ENCODE measurements at regions not wholly inside any gene's neighbourhood (a gene's known extent, or its start where the extent isn't known, plus 50 kb on each side); places are given as distances from the start of the nearest gene placed in this dataset.

DNA sequence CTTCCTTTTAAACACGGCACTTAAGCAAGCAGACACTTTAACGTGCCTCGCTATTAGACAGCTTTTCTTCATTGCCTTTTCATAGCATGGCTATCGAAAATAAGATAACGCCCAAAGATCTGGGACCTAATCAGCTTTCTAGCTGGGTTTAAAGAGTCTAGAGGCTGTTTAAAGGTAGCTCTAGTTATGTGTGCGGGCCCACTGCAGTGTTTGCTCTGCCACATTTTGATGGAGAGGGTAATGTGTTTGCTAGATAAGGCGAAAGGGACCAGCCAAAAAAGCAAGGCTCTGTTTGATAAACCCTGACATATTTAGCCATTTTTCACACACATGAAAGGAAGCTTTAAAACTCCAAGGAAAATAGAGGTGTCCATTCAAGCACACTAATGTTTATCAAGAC is 91.6 kb downstream of the NR2F2 start:
- no peak overlapping the region for H3K4me3 ChIP-seq (ENCODE audit: low read length)
- TF ChIP-seq ZNF274 (IDR thresholded peaks at IDR 0.05; ENCODE audit: low read depth, low read length), result no peak

DNA sequence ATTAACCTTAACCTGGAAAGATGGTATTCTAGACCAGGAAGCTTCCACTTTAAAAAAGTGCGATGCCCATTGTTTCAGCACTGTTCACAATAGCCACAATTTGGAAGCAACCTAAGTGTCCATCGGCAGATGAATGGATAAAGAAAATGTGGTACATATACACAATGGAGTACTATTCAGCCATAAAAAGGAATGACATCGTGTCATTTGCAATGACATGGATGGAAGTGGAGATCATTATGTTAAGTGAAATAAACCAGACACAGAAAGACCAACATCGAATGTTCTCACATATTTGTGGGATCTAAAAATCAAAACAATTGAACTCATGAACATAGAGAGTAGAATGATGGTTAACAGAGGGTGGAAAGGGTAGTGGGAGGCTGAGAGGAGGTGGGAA is 94.2 kb downstream of the NR2F2 start:
- no peak for TF ChIP-seq ZNF274 (IDR thresholded peaks at IDR 0.05; ENCODE audit: low read depth, low read length)
- no peak overlapping the region for H3K4me3 ChIP-seq (ENCODE audit: low read length)

DNA sequence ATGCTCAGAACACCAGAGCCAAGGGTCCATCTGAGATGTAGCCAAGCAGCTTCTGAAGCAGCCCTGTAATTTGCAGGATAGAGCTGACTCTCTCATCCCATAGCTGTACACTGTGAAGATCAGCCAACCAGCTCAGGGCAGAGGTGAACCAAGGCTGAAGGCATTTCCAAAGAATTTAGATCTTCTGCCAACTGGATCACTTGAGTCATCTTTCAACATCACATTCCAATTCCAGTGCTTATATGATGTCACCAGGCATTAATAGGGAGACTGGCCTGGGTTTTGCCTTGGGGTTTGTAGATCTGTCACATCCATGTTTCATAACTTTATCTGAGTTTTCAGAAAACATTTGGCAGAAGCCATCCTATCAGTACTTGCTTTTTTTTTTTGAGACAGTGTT is 98.2 kb downstream of the NR2F2 start:
- no peak overlapping the region for H3K4me3 ChIP-seq (ENCODE audit: low read length)
- TF ChIP-seq ZNF274 (IDR thresholded peaks at IDR 0.05; ENCODE audit: low read depth, low read length), result no peak

DNA sequence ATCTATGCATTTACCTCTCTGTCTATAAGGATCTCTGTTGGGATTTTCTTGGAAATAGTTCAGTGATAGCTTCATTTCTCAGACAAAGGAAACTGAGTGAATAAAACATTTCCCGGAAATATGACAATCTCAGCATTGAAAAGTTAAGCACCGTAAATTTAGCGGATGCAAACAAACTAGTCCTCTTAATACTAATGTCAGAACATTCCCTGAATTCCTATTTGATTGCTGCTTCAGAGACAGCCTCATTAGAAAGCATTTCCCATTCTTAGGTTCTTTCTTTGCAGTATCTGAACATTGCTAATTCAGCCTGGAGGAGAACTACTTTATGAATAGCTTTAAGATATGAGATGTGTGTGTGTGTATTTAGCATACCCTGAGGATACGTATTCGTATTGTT is 101.3 kb downstream of the NR2F2 start:
- no peak overlapping the region for H3K4me3 ChIP-seq (ENCODE audit: low read length)

DNA sequence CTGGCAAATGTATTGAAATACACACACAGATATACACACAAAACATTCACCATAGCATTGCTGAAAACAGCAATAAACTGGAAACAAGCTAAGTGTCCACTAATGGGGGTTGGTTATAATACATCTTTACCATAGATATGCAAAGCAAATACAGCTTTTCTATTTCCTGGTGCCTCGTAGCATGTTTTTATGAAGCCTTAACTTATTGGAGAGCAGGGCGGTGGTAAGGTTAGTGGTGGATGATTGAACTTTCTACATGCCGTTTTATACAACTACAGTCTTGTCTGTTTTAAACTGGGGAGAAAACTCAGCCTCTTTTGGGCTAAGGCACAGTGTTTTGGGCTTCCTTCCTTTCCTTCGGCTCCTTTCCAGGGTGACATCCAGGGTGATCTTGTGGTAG is 104.5 kb downstream of the NR2F2 start:
- H3K4me3 ChIP-seq (ENCODE audit: low read length), result no peak overlapping the region
- no peak for TF ChIP-seq ZNF274 (IDR thresholded peaks at IDR 0.05; ENCODE audit: low read depth, low read length)

More for the DNA sequence above, 101.3 kb downstream of the NR2F2 start:
- no peak for TF ChIP-seq ZNF274 (IDR thresholded peaks at IDR 0.05; ENCODE audit: low read depth, low read length)

DNA sequence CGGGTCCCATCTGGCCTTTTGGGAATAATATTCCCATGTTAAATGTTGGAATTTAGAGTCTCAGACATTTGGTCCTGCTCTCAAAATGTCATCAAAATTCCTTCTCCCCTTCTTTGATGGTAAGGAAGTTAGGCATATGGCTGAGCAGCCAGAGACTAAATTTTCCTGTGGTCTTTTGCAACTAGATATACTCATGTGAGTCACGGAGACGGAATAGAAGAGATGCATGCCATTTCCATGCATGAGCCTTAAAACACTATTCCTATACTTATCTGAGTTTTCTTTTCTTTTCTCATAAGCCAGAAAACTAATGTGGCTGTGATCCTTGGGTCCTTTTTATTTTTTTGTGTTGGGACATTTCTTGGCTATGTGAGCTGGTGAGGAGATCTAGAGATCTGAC is 105.3 kb downstream of the NR2F2 start:
- no peak for TF ChIP-seq ZNF274 (IDR thresholded peaks at IDR 0.05; ENCODE audit: low read depth, low read length)
- H3K4me3 ChIP-seq (ENCODE audit: low read length), result no peak overlapping the region

DNA sequence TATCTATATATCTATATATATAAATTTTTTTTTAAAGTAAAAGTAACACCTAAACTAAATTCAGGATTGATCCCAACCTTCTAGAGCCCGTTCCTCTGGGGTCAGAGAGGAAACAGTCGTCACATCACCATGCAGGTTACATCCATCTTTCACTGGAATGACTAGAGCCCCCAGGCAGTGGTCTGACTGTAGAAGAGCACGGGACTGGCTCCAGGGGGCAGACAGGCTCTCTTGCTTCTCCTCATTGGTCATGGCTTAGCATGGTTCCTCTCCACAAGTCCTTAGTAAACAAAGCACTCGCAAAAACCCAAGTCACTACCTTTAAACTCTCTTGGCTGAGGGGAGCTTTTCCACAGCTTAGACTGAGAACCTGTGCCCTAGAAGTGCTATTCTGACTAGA is 110.5 kb downstream of the NR2F2 start:
- TF ChIP-seq ZNF274 (IDR thresholded peaks at IDR 0.05; ENCODE audit: low read depth, low read length), result no peak
- H3K4me3 ChIP-seq (ENCODE audit: low read length), result no peak overlapping the region

DNA sequence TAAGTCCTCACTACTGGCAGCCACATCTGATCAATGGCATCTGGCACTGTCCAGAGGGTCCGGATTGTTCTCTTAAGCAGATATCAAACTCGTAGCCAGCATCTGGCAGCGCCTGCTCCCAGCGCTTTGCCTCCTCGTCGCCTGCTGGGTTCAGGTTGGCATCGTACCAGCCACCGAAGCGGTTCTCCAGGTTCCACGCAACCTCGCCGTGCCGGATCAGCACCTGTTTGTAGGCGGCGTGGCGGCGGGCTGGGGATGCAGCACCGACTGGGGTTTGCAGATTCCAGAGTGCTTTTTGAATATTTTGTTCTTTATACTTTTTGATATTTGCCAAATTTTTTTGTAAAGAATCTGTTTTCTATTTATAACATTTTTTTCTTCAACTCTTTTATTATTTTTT is 111.6 kb downstream of the NR2F2 start:
- TF ChIP-seq ZNF274 (IDR thresholded peaks at IDR 0.05; ENCODE audit: low read depth, low read length), result no peak
- H3K4me3 ChIP-seq (ENCODE audit: low read length), result no peak overlapping the region

DNA sequence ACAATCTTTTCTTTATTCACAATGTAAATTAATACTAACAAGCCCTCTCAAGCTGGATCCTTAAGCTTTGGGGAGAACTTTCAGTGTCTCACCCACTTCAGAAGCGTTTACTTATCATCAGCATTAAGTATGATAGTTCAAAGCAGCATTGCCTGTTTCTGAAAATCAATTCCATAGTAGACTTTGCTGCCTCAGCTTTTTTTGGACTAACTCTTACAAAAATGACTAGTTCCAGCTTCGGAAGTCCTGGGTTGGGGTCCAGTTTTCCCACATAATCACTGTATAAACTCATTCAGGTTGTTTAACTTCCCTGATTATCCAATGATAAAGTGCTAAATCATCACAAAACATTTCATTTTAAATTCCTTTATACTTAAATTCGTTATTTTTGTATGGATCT is 114.4 kb downstream of the NR2F2 start:
- no peak overlapping the region for H3K4me3 ChIP-seq (ENCODE audit: low read length)
- TF ChIP-seq ZNF274 (IDR thresholded peaks at IDR 0.05; ENCODE audit: low read depth, low read length), result no peak

DNA sequence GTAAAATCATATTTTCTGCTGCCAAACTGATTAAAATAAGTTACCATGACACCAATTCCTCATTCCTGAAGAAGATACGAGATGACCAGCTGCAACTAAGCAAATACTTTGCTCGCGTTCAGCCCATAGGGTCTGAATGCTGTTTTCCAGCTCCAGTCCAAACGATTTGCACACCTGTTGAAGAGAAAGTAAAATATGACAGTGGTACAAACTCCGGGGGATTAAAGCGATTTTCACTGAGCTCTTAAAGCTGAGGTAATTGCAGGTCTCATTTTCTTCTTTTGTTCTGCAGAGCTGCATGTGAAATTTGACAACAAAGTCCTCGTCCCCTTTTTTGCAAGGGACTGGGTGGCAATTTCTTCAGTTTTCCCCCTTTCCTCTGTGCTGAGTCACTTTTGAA is 118.4 kb downstream of the NR2F2 start:
- no peak for TF ChIP-seq ZNF274 (IDR thresholded peaks at IDR 0.05; ENCODE audit: low read depth, low read length)
- no peak overlapping the region for H3K4me3 ChIP-seq (ENCODE audit: low read length)

DNA sequence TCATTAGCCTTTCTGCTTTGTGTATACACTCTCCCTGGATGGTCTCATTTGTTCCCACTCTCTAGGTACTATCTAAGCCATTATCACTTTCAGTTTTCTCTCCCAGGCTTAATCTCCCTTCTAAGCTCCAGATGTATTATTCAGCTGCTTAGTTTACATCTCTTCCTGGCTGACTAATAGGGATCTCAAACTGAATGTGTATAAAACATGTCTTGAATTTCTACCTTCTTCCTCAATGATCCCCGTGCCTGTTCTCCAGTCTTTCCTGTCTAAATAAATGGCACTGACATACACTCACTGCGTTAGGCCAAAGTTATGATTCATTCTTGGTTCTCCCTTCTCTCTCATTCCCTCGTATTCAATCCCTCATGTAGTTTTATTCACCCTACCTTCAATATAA is 127.3 kb downstream of the NR2F2 start:
- no peak overlapping the region for H3K4me3 ChIP-seq (ENCODE audit: low read length)
- TF ChIP-seq ZNF274 (IDR thresholded peaks at IDR 0.05; ENCODE audit: low read depth, low read length), result no peak

DNA sequence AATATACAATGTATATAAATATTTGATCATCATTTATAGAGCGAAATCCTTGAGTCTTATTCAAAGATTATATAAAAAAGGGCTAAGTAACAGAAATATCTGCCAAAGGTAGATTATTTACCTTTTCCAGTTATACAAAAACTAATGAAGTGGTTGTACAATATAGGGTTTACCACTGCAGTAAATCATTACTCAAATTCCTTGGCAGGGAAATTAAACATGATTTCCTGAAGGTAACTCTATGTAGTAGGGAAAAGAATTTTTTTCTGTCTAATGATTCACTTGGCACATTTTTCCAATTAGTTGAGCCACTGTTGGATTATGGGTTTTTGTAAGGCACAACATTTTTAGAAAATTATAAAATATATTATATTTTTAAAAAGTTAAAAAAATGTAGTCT is 129.6 kb downstream of the NR2F2 start:
- no peak for TF ChIP-seq ZNF274 (IDR thresholded peaks at IDR 0.05; ENCODE audit: low read depth, low read length)
- no peak overlapping the region for H3K4me3 ChIP-seq (ENCODE audit: low read length)

DNA sequence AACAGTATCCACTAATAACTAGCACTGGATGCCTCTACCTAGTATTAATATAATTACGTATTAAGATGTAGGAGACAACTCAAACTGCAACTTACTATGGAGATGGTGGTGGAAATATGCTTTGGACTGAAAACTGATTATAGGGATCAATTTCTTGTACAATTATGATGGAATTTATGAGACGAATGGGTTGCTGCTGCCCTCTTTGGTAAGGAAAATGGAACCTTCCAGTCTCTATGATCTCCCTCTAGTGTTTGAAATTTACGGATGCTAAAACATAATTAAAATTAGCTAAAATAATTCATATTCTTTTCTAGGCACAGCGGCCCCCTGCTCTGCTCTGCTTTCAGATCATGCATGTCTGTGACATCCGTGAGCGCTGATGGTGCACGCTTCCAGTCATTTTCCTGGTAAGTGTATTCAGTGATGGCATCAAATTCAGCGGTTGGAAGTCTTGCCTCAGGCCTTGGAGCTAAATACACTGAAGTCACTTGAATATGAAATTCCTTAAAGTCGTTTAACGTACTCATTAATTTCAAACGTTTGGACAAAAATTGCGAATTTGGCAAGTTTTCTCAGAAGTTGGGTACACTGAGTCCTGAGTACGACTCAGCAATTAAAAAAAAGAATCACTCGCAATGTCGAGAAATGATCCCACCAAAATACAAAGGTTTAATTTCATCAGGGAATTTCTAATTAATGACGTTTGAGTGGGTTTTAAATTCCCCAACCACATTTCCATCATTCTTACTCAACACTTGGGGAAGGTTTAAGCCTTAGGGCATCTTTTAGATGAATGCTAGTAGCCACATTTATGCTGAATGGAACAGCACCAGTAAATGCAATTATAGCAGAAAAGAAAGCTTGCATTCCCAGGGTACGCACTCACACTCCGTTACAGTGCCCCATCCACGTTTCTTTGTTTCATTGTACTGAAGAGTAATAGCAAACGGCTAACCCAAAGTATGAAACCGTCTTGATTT is 132.6 kb downstream of the NR2F2 start:
- H3K4me3 ChIP-seq (ENCODE audit: low read length), result no peak overlapping the region
- no peak for TF ChIP-seq ZNF274 (IDR thresholded peaks at IDR 0.05; ENCODE audit: low read depth, low read length)

DNA sequence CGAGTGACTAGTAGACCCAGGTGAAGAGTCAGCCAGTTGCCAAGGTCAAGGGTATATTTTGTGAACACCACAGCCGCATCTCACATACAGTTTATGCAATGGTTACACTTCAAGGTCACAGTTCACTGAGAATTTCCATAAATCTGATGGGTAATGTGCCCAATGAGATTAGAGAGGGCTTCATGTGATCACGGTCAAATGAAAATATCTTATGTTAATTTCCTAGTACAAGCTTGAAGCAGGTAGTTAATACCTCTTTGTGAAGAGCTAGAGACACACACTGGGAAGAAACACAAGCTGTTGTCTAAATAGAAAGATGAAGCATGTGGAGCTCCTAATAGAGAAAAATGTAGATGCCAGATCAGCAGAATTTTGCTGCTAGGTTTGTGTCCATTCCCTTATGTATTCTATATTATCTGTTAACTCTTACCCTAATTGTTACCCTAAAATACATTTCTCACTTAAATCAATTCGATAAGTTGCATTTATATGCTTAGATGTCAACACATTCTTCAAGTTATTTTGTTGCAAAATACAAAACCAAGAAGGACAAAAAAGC is 136.0 kb downstream of the NR2F2 start:
- no peak for TF ChIP-seq ZNF274 (IDR thresholded peaks at IDR 0.05; ENCODE audit: low read depth, low read length)

DNA sequence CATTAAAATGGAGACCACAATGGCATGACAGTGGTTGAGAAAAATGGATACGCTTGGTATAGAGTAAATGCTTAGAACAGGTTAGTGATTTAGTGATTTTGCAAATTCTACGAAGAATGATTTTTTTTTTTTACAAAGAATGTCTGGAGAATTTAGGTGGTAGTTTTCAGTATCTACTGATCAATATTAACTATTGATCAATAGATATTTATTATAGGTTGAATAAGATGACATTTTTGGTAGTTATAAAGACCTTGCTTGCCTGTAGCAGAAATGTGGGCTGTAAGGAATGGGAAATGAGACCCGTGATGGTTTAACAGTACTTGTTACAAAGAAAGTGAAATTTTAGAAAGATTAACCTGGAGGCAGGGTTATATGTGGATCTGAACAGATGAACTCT is 137.5 kb downstream of the NR2F2 start:
- no peak for TF ChIP-seq ZNF274 (IDR thresholded peaks at IDR 0.05; ENCODE audit: low read depth, low read length)
- no peak overlapping the region for H3K4me3 ChIP-seq (ENCODE audit: low read length)

More for the DNA sequence above, 136.0 kb downstream of the NR2F2 start:
- H3K4me3 ChIP-seq (ENCODE audit: low read length), result no peak overlapping the region
